HepG2 (cell line): ENCODE measurements at regions not wholly inside any gene's neighbourhood (a gene's known extent, or its start where the extent isn't known, plus 50 kb on each side); places are given as distances from the start of the nearest gene placed in this dataset.

Experiments
- ATAC-seq: fragments of 200-7000 bp; cut with Tn5 transposase; 3 replicates; pipeline ENCODE4 v1.9.1; 2020; ENCODE audit warnings: mild to moderate bottlenecking, moderate library complexity
- BruUV-seq: library from RNA; stranded (reverse); fragments of 400-500 nt; replicated peaks from 2 replicates; lab custom pipeline; 2021; lab: Mats Ljungman, UMichigan
- CTCF ChIA-PET: fragments of 300-600 bp; formaldehyde crosslinking; extraction: SDS; loops from one replicate; lab custom pipeline; 2021; ENCODE audit warnings: low total read pairs, inconsistent platforms, low intra/inter-chr PET ratio; lab: Yijun Ruan, JAX
- POLR2A ChIA-PET: fragments of 350-600 bp; sonication (Branson Sonifier 250); formaldehyde crosslinking; loops from one replicate; lab custom pipeline; 2020; ENCODE audit warnings: antibody characterized with exemption, inconsistent platforms; lab: Yijun Ruan, JAX
- DNase-seq: peaks from one replicate; pipeline ENCODE4 v3.0.0-alpha.2; 2015; ENCODE audit warnings: low spot score
- FAIRE-seq: peaks from 3 replicates; lab custom pipeline; 2011; peaks lifted over from hg19 to GRCh38; lab: Jason Lieb, UNC
- H2AFZ ChIP-seq: one replicate; pipeline ENCODE4 v1.6.1; 2011; ENCODE audit warnings: low read length, inconsistent platforms
- H3K27ac ChIP-seq: fragments of 300-600 bp; 3 replicates; pipeline ENCODE4 v1.8.0; 2011; ENCODE audit warnings: mixed run types, mild to moderate bottlenecking, mixed read lengths, low read length, inconsistent platforms; ENCODE audit not compliant: insufficient read depth; ENCODE audit errors: extremely low read length
- H3K27me3 ChIP-seq, 2 experiments: fragments of 200-600 bp in 1 of 2; 2 replicates in 1 of 2; 3 replicates in 1 of 2; pipeline versions ENCODE4 v1.6.0 to v1.8.0; 2011; ENCODE audit warnings: low read length in 2 of 2, mild to moderate bottlenecking in 2 of 2, moderate library complexity in 2 of 2, inconsistent platforms in 1 of 2; ENCODE audit not compliant: insufficient read depth in 2 of 2, control insufficient read depth in 1 of 2
- H3K36me3 ChIP-seq, 2 experiments: fragments of 200-600 bp in 1 of 2; replicated peaks in 1 of 2; 2 replicates in 1 of 2; 3 replicates in 1 of 2; pipeline versions ENCODE4 v1.5.1 to v1.8.0; 2011; ENCODE audit warnings: low read length in 2 of 2, inconsistent platforms in 1 of 2; ENCODE audit not compliant: insufficient read depth in 2 of 2, control insufficient read depth in 1 of 2
- H3K4me1 ChIP-seq: 2 replicates; pipeline ENCODE4 v1.5.1; 2012; ENCODE audit warnings: low read length, inconsistent platforms; ENCODE audit not compliant: insufficient read depth
- H3K4me2 ChIP-seq: 2 replicates; pipeline ENCODE4 v1.6.0; 2011; ENCODE audit warnings: low read depth, low read length, inconsistent platforms
- H3K4me3 ChIP-seq, 3 experiments: fragments of 200-600 bp in 1 of 3; sonication (generic), shearing (Covaris generic) in 1 of 3; replicated peaks in 1 of 3; 2 replicates each; pipeline ENCODE4 v1.5.1; 2011 to 2016; ENCODE audit warnings: low read length in 3 of 3, inconsistent platforms in 2 of 3, low read depth in 2 of 3, mild to moderate bottlenecking in 2 of 3, control low read depth in 1 of 3, mixed read lengths in 1 of 3; ENCODE audit not compliant: insufficient read depth in 1 of 3
- H3K79me2 ChIP-seq: one replicate; pipeline ENCODE4 v1.6.1; 2011; ENCODE audit warnings: low read length, inconsistent platforms; ENCODE audit not compliant: insufficient read depth
- H3K9ac ChIP-seq: 2 replicates; pipeline ENCODE4 v1.6.0; 2011; ENCODE audit warnings: mild to moderate bottlenecking, low read depth, low read length, inconsistent platforms; ENCODE audit not compliant: insufficient read depth
- H3K9me3 ChIP-seq: 2 replicates; pipeline ENCODE4 v1.5.1; 2012; ENCODE audit warnings: mild to moderate bottlenecking, low read length
- H4K20me1 ChIP-seq: 2 replicates; pipeline ENCODE4 v1.6.0; 2011; ENCODE audit warnings: inconsistent platforms, mild to moderate bottlenecking, low read length, moderate library complexity; ENCODE audit not compliant: insufficient read depth
- CREM ChIP-seq, 2 experiments: sonication (generic) in 1 of 2; formaldehyde crosslinking in 1 of 2; IDR thresholded peaks; 2 replicates each; pipeline versions ENCODE4 v1.4.0 to v1.6.1; 2016 to 2020; ENCODE audit warnings: antibody characterized with exemption in 1 of 2, mild to moderate bottlenecking in 1 of 2, missing genetic modification reagents in 1 of 2
- HMG20A ChIP-seq: IDR thresholded peaks from 2 replicates; pipeline ENCODE4 v1.6.1; 2016; ENCODE audit warnings: borderline replicate concordance
- MAF1 ChIP-seq: sonication (generic); formaldehyde crosslinking; IDR thresholded peaks from 2 replicates; pipeline ENCODE4 v1.5.0; 2020; ENCODE audit warnings: missing genetic modification reagents, borderline replicate concordance
- MYPOP ChIP-seq: sonication (generic); formaldehyde crosslinking; IDR thresholded peaks from 2 replicates; pipeline ENCODE4 v1.8.1; 2023; ENCODE audit warnings: mild to moderate bottlenecking, moderate library complexity, missing genetic modification reagents
- NFYC ChIP-seq: IDR thresholded peaks from 2 replicates; pipeline ENCODE4 v1.6.1; 2016; ENCODE audit warnings: missing genetic modification reagents, missing compliant biosample characterization
- NR2F1 ChIP-seq, 2 experiments: fragments of 450-650 bp in 1 of 2; formaldehyde crosslinking in 1 of 2; IDR thresholded peaks; 2 replicates each; pipeline versions ENCODE4 v1.5.0 to v1.6.1; 2016 to 2020; ENCODE audit warnings: mild to moderate bottlenecking in 1 of 2, missing compliant biosample characterization in 1 of 2, missing genetic modification reagents in 1 of 2, moderate library complexity in 1 of 2
- SMAD1 ChIP-seq: sonication (generic); formaldehyde crosslinking; IDR thresholded peaks from 2 replicates; pipeline ENCODE4 v1.4.0; 2020; ENCODE audit warnings: missing genetic modification reagents, low read depth, mild to moderate bottlenecking, borderline replicate concordance
- SMAD3 ChIP-seq: sonication (generic); formaldehyde crosslinking; IDR thresholded peaks from 2 replicates; pipeline ENCODE4 v1.4.0; 2020; ENCODE audit warnings: missing genetic modification reagents
- SP5 ChIP-seq: IDR thresholded peaks from 2 replicates; pipeline ENCODE4 v1.6.1; 2016; ENCODE audit warnings: low read depth, borderline replicate concordance
- ZIK1 ChIP-seq: sonication (generic); formaldehyde crosslinking; IDR thresholded peaks from 2 replicates; pipeline ENCODE4 v1.5.0; 2020; ENCODE audit warnings: mild to moderate bottlenecking, low read depth, missing genetic modification reagents, borderline replicate concordance
- ZNF138 ChIP-seq: sonication (generic); formaldehyde crosslinking; IDR thresholded peaks from 2 replicates; pipeline ENCODE4 v1.5.0; 2020; ENCODE audit warnings: mild to moderate bottlenecking, low read depth, missing genetic modification reagents
- ZNF142 ChIP-seq: sonication (generic); formaldehyde crosslinking; IDR thresholded peaks from 2 replicates; pipeline ENCODE4 v1.4.0; 2020; ENCODE audit warnings: missing genetic modification reagents
- ZNF382 ChIP-seq: sonication (generic); formaldehyde crosslinking; IDR thresholded peaks from 2 replicates; pipeline ENCODE4 v1.5.0; 2020; ENCODE audit warnings: missing genetic modification reagents, mild to moderate bottlenecking, borderline replicate concordance
- ZNF549 ChIP-seq: sonication (generic); formaldehyde crosslinking; IDR thresholded peaks from 2 replicates; pipeline ENCODE4 v1.5.0; 2020; ENCODE audit warnings: missing genetic modification reagents
- ZNF768 ChIP-seq: sonication (generic); formaldehyde crosslinking; IDR thresholded peaks from 2 replicates; pipeline ENCODE4 v1.4.0; 2020; ENCODE audit warnings: missing genetic modification reagents
- ZSCAN31 ChIP-seq: sonication (generic); formaldehyde crosslinking; IDR thresholded peaks from 2 replicates; pipeline ENCODE4 v1.5.0; 2020; ENCODE audit warnings: low read depth, mild to moderate bottlenecking, missing genetic modification reagents
- WGBS: methylation state at CpG from one replicate; pipeline ENCODE4 v1.1.6; 2017; ENCODE audit warnings: low lambda C conversion rate; 5-methylcytosine and 5-hydroxymethylcytosine counted together
- in situ Hi-C: cut with HindIII; loops from 2 replicates; pipeline ENCODE4 v1.10.0; 2017; ENCODE audit warnings: low pct_unique_long_range_greater_than_20kb; ENCODE audit not compliant: extremely low pct_ligation_motif_present
- intact Hi-C: fragments of 100-400 bp; cut with micrococcal nuclease; formaldehyde crosslinking; loops from one replicate; pipeline ENCODE4 v1.10.0; 2022; ENCODE audit not compliant: unreplicated experiment

- no TSS peak for BruUV-seq
- Histone ChIP-seq H3K27ac (no peak overlapping the region), H3K27me3 (no peaks in the 10 kb centered on the region; a peak in 1 of 5 replicates), H3K4me1 (no peaks in the 10 kb centered on the region), H3K36me3 (no peaks in the 10 kb centered on the region), H3K4me3 (no peak overlapping the region), H4K20me1 (no peaks in the 10 kb centered on the region), H3K79me2 (no peaks in the 10 kb centered on the region), H3K9ac (no peak overlapping the region), H3K9me3 (no peaks in the 10 kb centered on the region), H3K4me2 (no peak overlapping the region), H2AFZ (no peak overlapping the region)
- DNase-seq (no peak), FAIRE-seq (no peak), ATAC-seq (no peak)
- intact Hi-C loops: no loop called here
- ChIA-PET POLR2A (no interaction called here), CTCF (no interaction called here)
- 0% methylated on average over 1 of the region's 1 CpG for WGBS
- in situ Hi-C loops: no loop called here
- no peak for TF ChIP-seq ZNF138 (CRISPR knock-in tag)
- TF ChIP-seq HMG20A (CRISPR knock-in tag): no peak
- TF ChIP-seq ZSCAN31 (CRISPR knock-in tag): no peak
- TF ChIP-seq MYPOP (CRISPR knock-in tag): no peak
- no peak for TF ChIP-seq ZNF142 (CRISPR knock-in tag)
- no peak for TF ChIP-seq ZNF768 (CRISPR knock-in tag)
- no peak for TF ChIP-seq NFYC (CRISPR knock-in tag)
- no peak for TF ChIP-seq SMAD3 (CRISPR knock-in tag)
- TF ChIP-seq ZNF382 (CRISPR knock-in tag): no peak
- no peak for TF ChIP-seq MAF1 (CRISPR knock-in tag)
- no peak for TF ChIP-seq SMAD1 (CRISPR knock-in tag)
- TF ChIP-seq NR2F1 (CRISPR knock-in tag; IDR thresholded peaks at IDR 0.05): no peak
- TF ChIP-seq CREM (IDR thresholded peaks at IDR 0.05): no peak
- TF ChIP-seq CREM (CRISPR knock-in tag; IDR thresholded peaks at IDR 0.05): no peak
- no peak for TF ChIP-seq ZIK1 (CRISPR knock-in tag)
- TF ChIP-seq SP5 (CRISPR knock-in tag): no peak
- no peak for TF ChIP-seq ZNF549
These were observed 457.3 kb downstream of the SI start for GRCh38 chr3:164620956-164621355.
